K562 (cell line): ENCODE measurements at regions not wholly inside any gene's neighbourhood (a gene's known extent, or its start where the extent isn't known, plus 50 kb on each side); places are given as distances from the start of the nearest gene placed in this dataset.

ENCODE experiments used
- ATAC-seq: fragments of 200-7000 bp; cut with Tn5 transposase; 3 replicates; pipeline ENCODE4 v1.9.1; 2020; ENCODE audit warnings: moderate library complexity
- BruUV-seq: library from RNA; stranded (reverse); fragments of 400-500 nt; replicated peaks from 2 replicates; lab custom pipeline; 2021; lab: Mats Ljungman, UMichigan
- CTCF ChIA-PET: fragments of 300-600 bp; formaldehyde crosslinking; extraction: SDS; loops from one replicate; lab custom pipeline; 2021; ENCODE audit warnings: low intra/inter-chr PET ratio; lab: Yijun Ruan, JAX
- POLR2A ChIA-PET: fragments of 300-600, 350-650 bp; sonication (Branson Sonifier 250); formaldehyde crosslinking; extraction: SDS; loops from one replicate; lab custom pipeline; 2021; ENCODE audit warnings: antibody characterized with exemption, inconsistent platforms; lab: Yijun Ruan, JAX
- DNase-seq, 4 experiments: peaks; one replicate each; pipeline versions ENCODE4 v3.0.0 to v3.0.0-alpha.2; 2011 to 2018; ENCODE audit warnings: low spot score in 3 of 4, mixed read lengths in 3 of 4; ENCODE audit errors: extremely low read depth in 1 of 4
- FAIRE-seq: peaks from 2 replicates; lab custom pipeline; 2011; peaks lifted over from hg19 to GRCh38; lab: Jason Lieb, UNC
- H2AFZ ChIP-seq: 2 replicates; pipeline ENCODE4 v1.6.0; 2011; ENCODE audit warnings: low read depth, low read length, control low read depth, inconsistent platforms
- H3K27ac ChIP-seq: fragments of 200-600 bp; 3 replicates; pipeline ENCODE4 v1.8.0; 2011; ENCODE audit warnings: low read depth, mild to moderate bottlenecking, control low read depth, inconsistent platforms, low read length, moderate library complexity, mixed read lengths; ENCODE audit errors: extremely low read depth
- H3K27me3 ChIP-seq, 2 experiments: fragments of 300-600 bp in 1 of 2; 2 replicates in 1 of 2; 3 replicates in 1 of 2; pipeline versions ENCODE4 v1.6.0 to v1.8.0; 2011; ENCODE audit warnings: inconsistent platforms in 2 of 2, low read length in 2 of 2, mild to moderate bottlenecking in 1 of 2, mixed read lengths in 1 of 2, moderate library complexity in 1 of 2; ENCODE audit not compliant: control insufficient read depth in 2 of 2, insufficient read depth in 2 of 2
- H3K36me3 ChIP-seq: fragments of 300-600 bp; 3 replicates; pipeline ENCODE4 v1.8.0; 2011; ENCODE audit warnings: mild to moderate bottlenecking, low read length, inconsistent platforms; ENCODE audit not compliant: control insufficient read depth, insufficient read depth
- H3K4me1 ChIP-seq, 2 experiments: fragments of 200-600 bp in 1 of 2; replicated peaks in 1 of 2; 2 replicates in 1 of 2; 3 replicates in 1 of 2; pipeline versions ENCODE4 v1.5.1 to v1.8.0; 2011; ENCODE audit warnings: inconsistent platforms in 2 of 2, low read length in 2 of 2, mild to moderate bottlenecking in 1 of 2, mixed read lengths in 1 of 2, moderate library complexity in 1 of 2; ENCODE audit not compliant: control insufficient read depth in 2 of 2, insufficient read depth in 2 of 2
- H3K4me2 ChIP-seq: 2 replicates; pipeline ENCODE4 v1.6.1; 2011; ENCODE audit warnings: low read length, control low read depth, inconsistent platforms, mixed read lengths; ENCODE audit not compliant: insufficient read depth
- H3K4me3 ChIP-seq: fragments of 200-600 bp; sonication (generic), shearing (Covaris generic); 2 replicates; pipeline ENCODE4 v1.5.1; 2016; ENCODE audit warnings: control low read depth, inconsistent platforms
- H3K79me2 ChIP-seq: fragments of 200-600 bp; 3 replicates; pipeline ENCODE4 v1.8.0; 2011; ENCODE audit warnings: low read length, inconsistent platforms; ENCODE audit not compliant: control insufficient read depth, insufficient read depth
- H3K9ac ChIP-seq, 2 experiments: 2 replicates each; pipeline versions ENCODE4 v1.6.0 to v1.6.1; 2011; ENCODE audit warnings: low read depth in 2 of 2, low read length in 2 of 2, control low read depth in 1 of 2, inconsistent platforms in 1 of 2, mild to moderate bottlenecking in 1 of 2, mixed read lengths in 1 of 2; ENCODE audit not compliant: insufficient read depth in 1 of 2
- H3K9me1 ChIP-seq: one replicate; pipeline ENCODE4 v1.6.0; 2011; ENCODE audit warnings: inconsistent platforms, mild to moderate bottlenecking, low read length, moderate library complexity; ENCODE audit not compliant: control insufficient read depth, insufficient read depth
- H3K9me3 ChIP-seq: replicated peaks from 2 replicates; pipeline ENCODE4 v1.5.1; 2011; ENCODE audit warnings: low read depth, low read length, inconsistent platforms; ENCODE audit not compliant: control insufficient read depth, insufficient read depth
- H4K20me1 ChIP-seq: replicated peaks from 2 replicates; pipeline ENCODE4 v1.6.1; 2011; ENCODE audit warnings: low read length, inconsistent platforms, mixed read lengths; ENCODE audit not compliant: control insufficient read depth, insufficient read depth
- ETS1 ChIP-seq: conservative IDR thresholded peaks from 2 replicates; pipeline ENCODE4 v1.6.1; 2011; ENCODE audit warnings: low read depth, mild to moderate bottlenecking, low read length; ENCODE audit not compliant: control insufficient read depth
- HLTF ChIP-seq: fragments of 450-650 bp; IDR thresholded peaks from 2 replicates; pipeline ENCODE4 v1.6.1; 2016
- SP2 ChIP-seq: IDR thresholded peaks from 2 replicates; pipeline ENCODE4 v1.6.1; 2011; ENCODE audit warnings: mild to moderate bottlenecking, low read depth, low read length, moderate library complexity; ENCODE audit not compliant: poor library complexity, severe bottlenecking; ENCODE audit errors: extremely low read depth
- ZBTB40 ChIP-seq, 2 experiments: fragments of 450-650 bp in 1 of 2; sonication (generic) in 1 of 2; formaldehyde crosslinking in 1 of 2; IDR thresholded peaks; 2 replicates each; pipeline versions ENCODE4 v1.7.1 to v1.9.0; 2016 to 2022; ENCODE audit warnings: inconsistent platforms in 1 of 2, mild to moderate bottlenecking in 1 of 2, missing genetic modification reagents in 1 of 2
- ZBTB7A ChIP-seq: IDR thresholded peaks from 2 replicates; pipeline ENCODE4 v1.6.1; 2011; ENCODE audit warnings: low read depth, mild to moderate bottlenecking, low read length, moderate library complexity, borderline replicate concordance; ENCODE audit not compliant: control insufficient read depth
- ZNF512 ChIP-seq: IDR thresholded peaks from 2 replicates; pipeline ENCODE4 v1.6.1; 2016; ENCODE audit warnings: missing genetic modification characterization, missing compliant biosample characterization
- WGBS: fragments of 100-300 bp; shearing (Covaris generic); methylation state at CpG from one replicate; pipeline ENCODE4 v1.1.6; 2016; ENCODE audit warnings: low coverage, mixed read lengths; ENCODE audit not compliant: insufficient coverage; ENCODE audit errors: missing lambda C conversion rate; 5-methylcytosine and 5-hydroxymethylcytosine counted together
- in situ Hi-C: fragments of 300-500 bp; cut with MboI; formaldehyde crosslinking; loops from 4 replicates; pipeline ENCODE4 v1.15.0; 2018; ENCODE audit warnings: inconsistent platforms, mixed read lengths
- intact Hi-C: fragments of 100-400 bp; cut with micrococcal nuclease; formaldehyde crosslinking; loops from 2 replicates; pipeline ENCODE4 v1.14.2; 2022
- TF ChIP-seq, protein P1 (sequence below): fragments of 450-650 bp; formaldehyde crosslinking; conservative IDR thresholded peaks from 2 replicates; pipeline ENCODE4 v1.4.0; 2022; ENCODE audit warnings: mild to moderate bottlenecking, missing genetic modification characterization

- WGBS: 94% methylated on average over 1 of the region's 2 CpGs
- Histone ChIP-seq H2AFZ (no peak overlapping the region), H3K4me3 (no peak overlapping the region)
These were observed 509.3 kb upstream of the JARID2 start for GRCh38 chr6:14736554-14736953.

More at GRCh38 chr6:14736554-14736953, 509.3 kb upstream of the JARID2 start:
- H3K36me3 ChIP-seq: no peaks in the 10 kb centered on the region
- H3K79me2 ChIP-seq: no peaks in the 10 kb centered on the region
- ChIA-PET CTCF (no interaction called here), POLR2A (interaction anchor here (0.7 kb wide), 1 partner anchor 1519 kb away, joined by 3 read pairs; no protein-coding TSS in a partner anchor)
- TF ChIP-seq HLTF (no peak), SP2 (no peak), ZBTB7A (no peak), ZBTB40 (IDR thresholded peaks at IDR 0.05) (peak; percentile 60; the same call in 1 of the 2 replicates), ZBTB40 (CRISPR knock-in tag; IDR thresholded peaks at IDR 0.05) (no peak), ZNF512 (peak; percentile 68), ETS1 (no peak)
- TF ChIP-seq, protein P1, sequence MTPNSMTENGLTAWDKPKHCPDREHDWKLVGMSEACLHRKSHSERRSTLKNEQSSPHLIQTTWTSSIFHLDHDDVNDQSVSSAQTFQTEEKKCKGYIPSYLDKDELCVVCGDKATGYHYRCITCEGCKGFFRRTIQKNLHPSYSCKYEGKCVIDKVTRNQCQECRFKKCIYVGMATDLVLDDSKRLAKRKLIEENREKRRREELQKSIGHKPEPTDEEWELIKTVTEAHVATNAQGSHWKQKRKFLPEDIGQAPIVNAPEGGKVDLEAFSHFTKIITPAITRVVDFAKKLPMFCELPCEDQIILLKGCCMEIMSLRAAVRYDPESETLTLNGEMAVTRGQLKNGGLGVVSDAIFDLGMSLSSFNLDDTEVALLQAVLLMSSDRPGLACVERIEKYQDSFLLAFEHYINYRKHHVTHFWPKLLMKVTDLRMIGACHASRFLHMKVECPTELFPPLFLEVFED (CRISPR knock-in tag): no peak
- DNase-seq (no peak), ATAC-seq (no peak), FAIRE-seq (no peak)
- no peaks in the 10 kb centered on the region for H4K20me1 ChIP-seq
- no peaks in the 10 kb centered on the region for H3K27me3 ChIP-seq
- no TSS peak for BruUV-seq
- H3K4me2 ChIP-seq: no peak overlapping the region
- peaks cover 25% of the 10 kb centered on the region for H3K9me3 ChIP-seq
- H3K27ac ChIP-seq: no peak overlapping the region
- H3K4me1 ChIP-seq: peaks cover 4 to 50% of the 10 kb centered on the region in 2 experiments; a peak in 4 of 5 replicates
- no peak overlapping the region for H3K9ac ChIP-seq
- intact Hi-C loops (loop anchor here (10.0 kb wide), 1 partner anchor 348 kb away; no protein-coding TSS in a partner anchor), in situ Hi-C loops (no loop called here)
- no peaks in the 10 kb centered on the region for H3K9me1 ChIP-seq
